Left ventricle myocardium inferior (tissue), 1 donor: ENCODE measurements at regions not wholly inside any gene's neighbourhood (a gene's known extent, or its start where the extent isn't known, plus 50 kb on each side); places are given as distances from the start of the nearest gene placed in this dataset.

Experiments used
- DNase-seq: peaks from one replicate; pipeline ENCODE4 v3.0.0-alpha.2; 2020
- H3K27ac ChIP-seq: fragments of 200-600 bp; replicated peaks from 2 replicates; pipeline ENCODE4 v1.8.0; 2021
- H3K27me3 ChIP-seq: fragments of 200-600 bp; 2 replicates; pipeline ENCODE4 v1.8.0; 2021; ENCODE audit warnings: low read depth
- H3K36me3 ChIP-seq: fragments of 200-600 bp; 2 replicates; pipeline ENCODE4 v1.8.0; 2021
- H3K4me1 ChIP-seq: fragments of 200-600 bp; 2 replicates; pipeline ENCODE4 v1.8.0; 2021
- H3K4me3 ChIP-seq: fragments of 200-600 bp; 2 replicates; pipeline ENCODE4 v1.8.0; 2021; ENCODE audit warnings: mild to moderate bottlenecking, moderate library complexity
- H3K9me3 ChIP-seq: fragments of 200-600 bp; replicated peaks from 2 replicates; pipeline ENCODE4 v1.8.0; 2021
- intact Hi-C: fragments of 100-400 bp; cut with micrococcal nuclease; formaldehyde crosslinking; loops from one replicate; pipeline ENCODE4 v1.11.0; 2022
- TF ChIP-seq, protein P1 (sequence below): fragments of 200-600 bp; IDR thresholded peaks from 2 replicates; pipeline ENCODE4 v1.8.0; 2021; ENCODE audit warnings: antibody characterized with exemption, mild to moderate bottlenecking, borderline replicate concordance
- donor health status: DM: no; HTN: yes; CAD: no; lungs with severe emphysema.

DNA sequence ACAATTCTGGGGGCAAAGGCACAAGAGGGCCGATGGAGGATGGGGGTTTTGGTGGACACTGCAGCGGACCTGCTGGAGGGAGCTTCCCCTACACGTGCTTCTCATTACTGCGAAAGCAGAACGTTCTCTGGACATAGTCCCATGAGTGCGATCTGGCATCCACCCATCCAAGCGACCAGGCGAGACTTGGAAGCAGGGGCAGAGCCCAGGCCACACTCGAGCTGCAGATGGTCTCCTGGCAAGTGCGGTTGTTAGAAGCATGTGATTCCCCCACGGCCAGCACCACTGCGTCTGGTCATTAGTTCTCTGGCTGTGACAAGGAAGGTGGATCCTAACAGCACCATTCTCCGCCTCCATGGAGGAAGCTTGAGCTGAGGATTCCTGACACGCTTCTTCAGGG lies 118.4 kb upstream of the TCERG1L start:
- Histone ChIP-seq H3K36me3 (no peaks in the 10 kb centered on the region), H3K9me3 (no peaks in the 10 kb centered on the region), H3K4me1 (no peaks in the 10 kb centered on the region), H3K27ac (no peak overlapping the region), H3K27me3 (peaks cover 83% of the 10 kb centered on the region), H3K4me3 (no peak overlapping the region)
- DNase-seq, result no peak
- intact Hi-C loops, result no loop called here
- TF ChIP-seq, protein P1, sequence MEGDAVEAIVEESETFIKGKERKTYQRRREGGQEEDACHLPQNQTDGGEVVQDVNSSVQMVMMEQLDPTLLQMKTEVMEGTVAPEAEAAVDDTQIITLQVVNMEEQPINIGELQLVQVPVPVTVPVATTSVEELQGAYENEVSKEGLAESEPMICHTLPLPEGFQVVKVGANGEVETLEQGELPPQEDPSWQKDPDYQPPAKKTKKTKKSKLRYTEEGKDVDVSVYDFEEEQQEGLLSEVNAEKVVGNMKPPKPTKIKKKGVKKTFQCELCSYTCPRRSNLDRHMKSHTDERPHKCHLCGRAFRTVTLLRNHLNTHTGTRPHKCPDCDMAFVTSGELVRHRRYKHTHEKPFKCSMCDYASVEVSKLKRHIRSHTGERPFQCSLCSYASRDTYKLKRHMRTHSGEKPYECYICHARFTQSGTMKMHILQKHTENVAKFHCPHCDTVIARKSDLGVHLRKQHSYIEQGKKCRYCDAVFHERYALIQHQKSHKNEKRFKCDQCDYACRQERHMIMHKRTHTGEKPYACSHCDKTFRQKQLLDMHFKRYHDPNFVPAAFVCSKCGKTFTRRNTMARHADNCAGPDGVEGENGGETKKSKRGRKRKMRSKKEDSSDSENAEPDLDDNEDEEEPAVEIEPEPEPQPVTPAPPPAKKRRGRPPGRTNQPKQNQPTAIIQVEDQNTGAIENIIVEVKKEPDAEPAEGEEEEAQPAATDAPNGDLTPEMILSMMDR, result no peak

DNA sequence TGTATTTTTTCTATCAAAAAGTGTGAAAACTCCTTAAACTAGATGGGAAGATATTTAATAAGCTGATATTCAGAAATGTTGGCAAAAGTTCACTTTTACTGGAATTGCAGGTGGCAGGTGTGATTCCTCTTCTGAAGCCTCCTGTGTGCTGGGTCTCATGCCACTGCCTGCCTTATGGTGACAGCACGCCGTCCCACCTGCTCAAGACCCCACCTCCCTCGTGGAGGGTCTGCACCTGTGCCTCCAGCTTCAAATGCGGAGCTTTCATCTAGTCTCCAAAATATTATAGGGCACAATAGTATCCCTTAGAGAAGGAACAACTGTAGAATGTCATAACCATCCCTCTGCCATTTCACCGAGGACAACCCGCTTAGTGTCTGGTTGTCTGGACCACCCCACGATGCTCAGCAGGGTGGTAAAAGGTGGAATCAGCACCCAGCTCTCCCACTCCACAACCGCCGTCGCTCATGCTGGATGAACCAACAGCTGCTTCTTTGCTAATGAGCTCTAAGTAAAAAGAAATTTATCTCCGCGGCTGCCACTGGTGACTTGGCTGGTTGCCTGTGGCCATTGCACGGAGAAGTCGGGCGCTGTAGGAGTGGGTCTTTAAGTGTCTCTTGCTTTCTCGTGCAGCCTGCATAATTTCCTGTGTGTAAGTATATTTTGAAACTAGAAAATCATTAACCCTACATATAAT lies 119.3 kb upstream of the TCERG1L start:
- intact Hi-C loops, result no loop called here
- H3K36me3 ChIP-seq, result no peaks in the 10 kb centered on the region
- no peak overlapping the region for H3K27ac ChIP-seq
- H3K9me3 ChIP-seq, result no peaks in the 10 kb centered on the region
- peaks cover 75% of the 10 kb centered on the region for H3K27me3 ChIP-seq
- no peaks in the 10 kb centered on the region for H3K4me1 ChIP-seq
- TF ChIP-seq, protein P1, result no peak
- no peak overlapping the region for H3K4me3 ChIP-seq
- DNase-seq, result no peak

DNA sequence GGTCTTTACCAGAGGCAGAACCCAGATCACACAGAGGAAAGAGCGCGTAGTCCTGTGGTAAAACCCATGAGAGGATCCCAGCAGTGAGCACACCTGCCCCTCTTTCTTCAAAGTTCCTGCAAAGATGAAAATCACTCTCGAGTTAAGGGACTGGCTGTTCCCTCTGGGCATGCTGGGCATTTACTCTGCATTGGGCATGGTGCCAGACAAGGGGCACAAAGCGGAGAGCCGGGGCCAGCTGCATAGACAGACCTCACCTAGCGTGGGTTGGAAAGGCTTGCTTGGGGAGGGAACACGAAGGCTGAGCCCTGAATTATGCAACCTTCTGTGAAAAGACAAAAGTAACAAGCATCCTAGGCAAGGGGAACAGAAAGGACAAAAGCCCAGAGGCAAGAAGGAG lies 120.0 kb upstream of the TCERG1L start:
- Histone ChIP-seq H3K27me3 (peaks cover 69% of the 10 kb centered on the region), H3K9me3 (no peaks in the 10 kb centered on the region), H3K4me3 (no peak overlapping the region), H3K27ac (no peak overlapping the region), H3K36me3 (no peaks in the 10 kb centered on the region), H3K4me1 (no peaks in the 10 kb centered on the region)
- intact Hi-C loops, result no loop called here
- TF ChIP-seq, protein P1, result no peak
- DNase-seq, result no peak

DNA sequence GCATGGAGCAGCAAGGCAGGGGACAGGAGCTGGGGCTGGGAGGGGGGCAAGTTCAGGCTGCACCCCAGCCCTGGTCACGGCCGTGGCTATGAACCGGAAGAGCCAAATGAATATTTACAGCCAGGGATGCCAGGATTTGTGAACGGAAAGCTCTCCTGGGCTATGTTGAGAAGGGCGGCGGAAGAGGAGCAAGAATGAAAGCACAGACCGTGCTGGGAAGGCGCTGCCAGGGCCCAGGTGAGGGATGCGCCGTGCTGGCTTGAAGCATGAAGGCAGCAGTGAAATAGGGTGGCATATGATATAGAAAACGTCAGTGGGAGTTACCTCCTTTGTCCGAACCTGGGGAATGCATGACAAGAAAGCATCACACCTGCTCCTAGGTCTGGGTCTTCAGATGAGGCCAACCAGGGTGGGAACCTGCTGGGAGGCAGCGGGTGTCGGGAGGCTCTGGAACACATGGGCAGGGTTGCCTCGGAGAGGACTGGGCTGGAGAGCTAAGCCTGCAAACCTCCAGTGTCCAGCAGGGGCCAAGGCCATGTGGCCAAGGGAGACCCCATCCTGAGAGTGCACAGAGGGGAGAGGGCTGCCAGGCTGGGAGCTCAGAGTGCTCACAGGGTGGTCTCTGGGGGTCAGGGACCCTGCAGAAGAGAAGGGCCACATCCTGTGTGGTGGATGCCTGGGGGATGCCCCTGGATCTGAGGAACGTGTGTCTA lies 120.6 kb upstream of the TCERG1L start:
- DNase-seq, result no peak
- no peaks in the 10 kb centered on the region for H3K36me3 ChIP-seq
- TF ChIP-seq, protein P1, result no peak
- peaks cover 63% of the 10 kb centered on the region for H3K27me3 ChIP-seq
- H3K4me3 ChIP-seq, result no peak overlapping the region
- intact Hi-C loops, result no loop called here
- no peak overlapping the region for H3K27ac ChIP-seq
- H3K4me1 ChIP-seq, result no peaks in the 10 kb centered on the region
- no peaks in the 10 kb centered on the region for H3K9me3 ChIP-seq

DNA sequence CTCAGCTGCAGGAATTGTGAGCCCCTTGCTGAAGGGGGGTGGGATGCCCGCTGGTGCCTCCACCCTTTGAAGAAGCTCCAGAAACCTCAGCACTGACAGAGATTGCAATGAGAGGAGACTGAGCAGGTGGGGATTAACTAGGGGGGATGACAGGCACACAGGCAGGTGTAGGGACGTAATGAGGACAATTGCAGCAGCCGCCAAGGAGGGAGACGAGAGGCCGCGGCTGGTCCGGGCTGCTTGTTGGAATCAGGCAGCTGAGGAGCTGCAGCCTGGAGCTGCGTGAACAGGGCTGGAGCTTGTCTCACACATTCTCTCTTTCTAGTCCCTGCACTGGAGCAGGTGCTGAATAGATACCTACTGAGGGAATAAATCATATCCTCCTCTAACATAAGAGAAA lies 122.0 kb upstream of the TCERG1L start:
- no peak for DNase-seq
- Histone ChIP-seq H3K27me3 (peaks cover 75% of the 10 kb centered on the region), H3K27ac (no peak overlapping the region), H3K4me1 (no peaks in the 10 kb centered on the region), H3K4me3 (no peak overlapping the region), H3K9me3 (no peaks in the 10 kb centered on the region), H3K36me3 (no peaks in the 10 kb centered on the region)
- intact Hi-C loops, result no loop called here
- TF ChIP-seq, protein P1, result no peak
